Adrenal gland (tissue), 5 donors: ENCODE measurements at regions not wholly inside any gene's neighbourhood (a gene's known extent, or its start where the extent isn't known, plus 50 kb on each side); places are given as distances from the start of the nearest gene placed in this dataset.

Source experiments
- POLR2A ChIP-seq, 2 donors: fragments of 450-650 bp; IDR thresholded peaks; one replicate each; pipeline ENCODE4 v1.6.1; 2017; ENCODE audit warnings: antibody characterized with exemption in 2 of 2, mild to moderate bottlenecking in 2 of 2, moderate library complexity in 1 of 2
- TF ChIP-seq, protein P1 (sequence below), 6 experiments: fragments of 450-650 bp in 4 of 6; fragments of 200-600 bp in 2 of 6; sonication (generic) in 1 of 6; IDR thresholded peaks; 1 replicate in 5 of 6; 2 replicates in 1 of 6; pipeline versions ENCODE4 v1.5.1 to v1.8.0; 2016 to 2021; ENCODE audit warnings: antibody characterized with exemption in 6 of 6, mild to moderate bottlenecking in 2 of 6, moderate library complexity in 1 of 6
- donor health status: DM: no; HTN: no; CAD: no.

DNA sequence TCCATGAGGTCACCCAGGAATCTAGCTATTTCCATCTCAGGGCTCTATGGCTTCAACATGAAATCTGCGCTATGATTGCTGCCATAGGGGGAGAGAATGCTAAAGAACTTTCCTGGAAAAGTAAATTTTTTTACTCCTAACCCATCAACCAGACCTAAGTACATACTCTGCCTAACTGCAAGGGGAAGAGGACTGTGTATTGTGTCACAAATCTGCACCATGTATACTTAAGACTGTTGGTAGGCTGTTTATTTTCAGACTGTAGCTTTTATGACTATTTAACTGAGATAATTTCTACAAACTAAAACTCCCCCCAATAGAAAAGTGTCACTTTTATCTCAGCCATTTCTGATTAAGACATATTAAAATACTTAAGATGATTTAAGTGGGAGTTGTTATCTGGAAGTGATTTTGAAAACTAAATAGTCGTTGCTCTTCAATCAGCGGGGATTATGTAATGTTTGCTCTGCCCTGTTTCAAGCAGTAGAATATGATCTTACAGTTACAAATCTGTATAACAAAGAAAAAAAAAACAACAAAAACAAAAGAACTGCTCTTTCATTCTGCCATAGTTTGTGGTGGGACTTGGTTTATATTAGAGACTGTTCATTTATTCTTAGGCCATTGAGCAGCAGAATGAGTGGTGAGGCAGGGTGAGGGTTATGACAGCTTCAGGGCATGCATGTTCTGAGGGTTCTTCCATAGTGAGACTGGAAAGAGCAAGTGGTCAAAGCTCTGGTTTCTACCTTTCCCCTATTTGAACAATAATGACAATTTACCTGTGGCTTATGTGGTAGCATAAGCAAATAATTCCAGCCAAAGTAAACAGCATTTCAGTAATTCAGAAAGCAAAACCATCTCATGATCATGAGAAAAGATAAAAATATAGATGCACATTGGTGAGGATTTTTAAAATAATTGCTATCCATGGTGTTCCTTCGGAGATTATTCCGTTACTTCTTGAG lies 126.3 kb upstream of the CEP162 start:
- TF ChIP-seq, protein P1, sequence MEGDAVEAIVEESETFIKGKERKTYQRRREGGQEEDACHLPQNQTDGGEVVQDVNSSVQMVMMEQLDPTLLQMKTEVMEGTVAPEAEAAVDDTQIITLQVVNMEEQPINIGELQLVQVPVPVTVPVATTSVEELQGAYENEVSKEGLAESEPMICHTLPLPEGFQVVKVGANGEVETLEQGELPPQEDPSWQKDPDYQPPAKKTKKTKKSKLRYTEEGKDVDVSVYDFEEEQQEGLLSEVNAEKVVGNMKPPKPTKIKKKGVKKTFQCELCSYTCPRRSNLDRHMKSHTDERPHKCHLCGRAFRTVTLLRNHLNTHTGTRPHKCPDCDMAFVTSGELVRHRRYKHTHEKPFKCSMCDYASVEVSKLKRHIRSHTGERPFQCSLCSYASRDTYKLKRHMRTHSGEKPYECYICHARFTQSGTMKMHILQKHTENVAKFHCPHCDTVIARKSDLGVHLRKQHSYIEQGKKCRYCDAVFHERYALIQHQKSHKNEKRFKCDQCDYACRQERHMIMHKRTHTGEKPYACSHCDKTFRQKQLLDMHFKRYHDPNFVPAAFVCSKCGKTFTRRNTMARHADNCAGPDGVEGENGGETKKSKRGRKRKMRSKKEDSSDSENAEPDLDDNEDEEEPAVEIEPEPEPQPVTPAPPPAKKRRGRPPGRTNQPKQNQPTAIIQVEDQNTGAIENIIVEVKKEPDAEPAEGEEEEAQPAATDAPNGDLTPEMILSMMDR (IDR thresholded peaks at IDR 0.05), result no peak
- TF ChIP-seq POLR2A (IDR thresholded peaks at IDR 0.05), result no peak
